ENCODE measurements at regions not wholly inside any gene's neighbourhood (a gene's known extent, or its start where the extent isn't known, plus 50 kb on each side); places are given as distances from the start of the nearest gene placed in this dataset.

- no peak for DNase-seq (ENCODE audit: low spot score)
Measured at GRCh38 chr18:8967573-8967972, 134.9 kb upstream of the NDUFV2 start.

GRCh38 chr18:8969639-8970390, 132.7 kb upstream of the NDUFV2 start:
- no peak for DNase-seq (ENCODE audit: low spot score)

- no peak for DNase-seq (ENCODE audit: low spot score)
Measured at GRCh38 chr18:8970843-8971242, 131.7 kb upstream of the NDUFV2 start.

GRCh38 chr18:8972116-8972515, 130.4 kb upstream of the NDUFV2 start:
- DNase-seq (ENCODE audit: low spot score), result no peak

GRCh38 chr18:8974279-8974678, 128.2 kb upstream of the NDUFV2 start:
- no peak for DNase-seq (ENCODE audit: low spot score)

- no peak for DNase-seq (ENCODE audit: low spot score)
Measured at GRCh38 chr18:8974696-8975095, 127.8 kb upstream of the NDUFV2 start.

- no peak for DNase-seq (ENCODE audit: low spot score)
Measured at GRCh38 chr18:8975624-8976023, 126.9 kb upstream of the NDUFV2 start.

- DNase-seq (ENCODE audit: low spot score), result no peak
Measured at GRCh38 chr18:8976606-8977005, 125.9 kb upstream of the NDUFV2 start.

- no peak for DNase-seq (ENCODE audit: low spot score)
Measured at GRCh38 chr18:8977166-8977565, 125.3 kb upstream of the NDUFV2 start.

- no peak for DNase-seq (ENCODE audit: low spot score)
Measured at GRCh38 chr18:8977701-8978100, 124.8 kb upstream of the NDUFV2 start.

GRCh38 chr18:8978394-8978793, 124.1 kb upstream of the NDUFV2 start:
- no peak for DNase-seq (ENCODE audit: low spot score)

- DNase-seq (ENCODE audit: low spot score), result no peak
Measured at GRCh38 chr18:8979258-8979988, 123.1 kb upstream of the NDUFV2 start.

GRCh38 chr18:8980496-8980895, 122.0 kb upstream of the NDUFV2 start:
- DNase-seq (ENCODE audit: low spot score), result no peak

GRCh38 chr18:8980918-8981317, 121.6 kb upstream of the NDUFV2 start:
- DNase-seq (ENCODE audit: low spot score), result no peak

GRCh38 chr18:8982416-8983183, 119.9 kb upstream of the NDUFV2 start:
- peak; percentile 64 for DNase-seq (ENCODE audit: low spot score)

GRCh38 chr18:8983195-8983594, 119.3 kb upstream of the NDUFV2 start:
- no peak for DNase-seq (ENCODE audit: low spot score)

GRCh38 chr18:8984131-8984721, 118.3 kb upstream of the NDUFV2 start:
- no peak for DNase-seq (ENCODE audit: low spot score)

GRCh38 chr18:8987241-8987640, 115.3 kb upstream of the NDUFV2 start:
- DNase-seq (ENCODE audit: low spot score), result no peak

GRCh38 chr18:8988260-8988871, 114.1 kb upstream of the NDUFV2 start:
- DNase-seq (ENCODE audit: low spot score), result peak; percentile 80

GRCh38 chr18:8989017-8989416, 113.5 kb upstream of the NDUFV2 start:
- DNase-seq (ENCODE audit: low spot score), result no peak

GRCh38 chr18:8989855-8990254, 112.6 kb upstream of the NDUFV2 start:
- no peak for DNase-seq (ENCODE audit: low spot score)

All from SK-N-DZ (cell line).